K562 (cell line): ENCODE measurements at regions not wholly inside any gene's neighbourhood (a gene's known extent, or its start where the extent isn't known, plus 50 kb on each side); places are given as distances from the start of the nearest gene placed in this dataset.

Experiments
- ARID1B ChIP-seq: fragments of 450-650 bp; IDR thresholded peaks from 2 replicates; pipeline ENCODE4 v1.6.1; 2016; ENCODE audit warnings: antibody characterized with exemption, mild to moderate bottlenecking, inconsistent platforms
- CBX1 ChIP-seq: sonication (generic); IDR thresholded peaks from 2 replicates; pipeline ENCODE4 v1.6.1; 2016; ENCODE audit warnings: antibody characterized with exemption, low read depth, mild to moderate bottlenecking
- NBN ChIP-seq: fragments of 450-650 bp; IDR thresholded peaks from 2 replicates; pipeline ENCODE4 v1.6.1; 2016; ENCODE audit warnings: low read depth, mild to moderate bottlenecking
- SUPT5H ChIP-seq: fragments of 450-650 bp; IDR thresholded peaks from 2 replicates; pipeline ENCODE4 v1.6.1; 2016
- TF ChIP-seq, protein P1 (sequence below): fragments of 250-450 bp; sonication (Bioruptor Pico); IDR thresholded peaks from 2 replicates; pipeline ENCODE4 v1.8.0; 2022; ENCODE audit warnings: inconsistent platforms
- TF ChIP-seq, protein P2 (sequence below), 2 experiments: fragments of 450-650 bp in 1 of 2; sonication (generic) in 1 of 2; formaldehyde crosslinking in 1 of 2; IDR thresholded peaks; 2 replicates each; pipeline versions ENCODE4 v1.7.1 to v1.9.0; 2016 to 2022; ENCODE audit warnings: inconsistent platforms in 1 of 2, mild to moderate bottlenecking in 1 of 2, missing genetic modification reagents in 1 of 2
- TF ChIP-seq, protein P3 (sequence below): sonication (generic); formaldehyde crosslinking; IDR thresholded peaks from 2 replicates; pipeline ENCODE4 v1.8.1; 2023; ENCODE audit warnings: missing genetic modification reagents, mild to moderate bottlenecking, borderline replicate concordance

DNA sequence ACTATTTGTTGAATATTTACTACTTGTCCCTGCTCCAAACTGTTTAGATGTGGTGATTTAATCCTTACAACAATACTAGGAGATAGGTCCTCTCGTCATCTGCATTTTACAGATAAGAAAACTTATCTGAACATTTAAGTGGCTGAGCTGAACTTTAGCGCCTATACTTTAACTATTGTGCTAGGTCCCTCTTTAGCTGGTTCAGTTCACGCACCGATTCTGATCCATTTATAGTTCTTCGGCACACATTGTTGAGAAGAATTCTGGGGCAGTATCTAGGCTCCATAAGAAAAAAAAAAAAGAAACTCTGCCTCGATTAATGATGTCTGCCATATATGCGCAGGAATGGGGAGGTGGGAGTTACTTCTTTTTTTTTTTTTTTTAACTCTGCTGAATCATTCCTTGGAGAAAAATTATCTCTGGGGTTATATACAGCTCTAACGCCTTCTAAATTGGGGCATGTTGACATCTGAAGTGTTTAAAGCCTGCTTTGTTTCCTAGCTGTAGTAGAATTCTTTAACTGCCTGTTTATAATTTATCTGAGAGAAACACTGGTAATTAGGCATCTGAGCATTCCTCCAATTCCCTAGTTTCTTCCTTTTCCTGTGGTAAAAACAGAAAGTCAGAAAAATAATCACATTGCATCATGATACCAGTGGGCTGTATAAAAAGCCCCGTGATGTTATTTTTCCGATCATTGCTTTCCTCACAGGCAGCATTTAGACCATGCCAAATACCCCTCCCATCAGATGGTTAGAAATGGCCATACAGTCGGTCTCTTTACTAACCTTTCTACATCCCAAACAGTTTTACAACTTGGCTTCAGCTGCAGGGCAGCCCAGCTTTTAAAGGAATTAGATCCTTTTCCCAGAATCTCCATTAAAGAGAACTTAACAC is 98.5 kb upstream of the KDM7A start (continued):
- TF ChIP-seq, protein P1, sequence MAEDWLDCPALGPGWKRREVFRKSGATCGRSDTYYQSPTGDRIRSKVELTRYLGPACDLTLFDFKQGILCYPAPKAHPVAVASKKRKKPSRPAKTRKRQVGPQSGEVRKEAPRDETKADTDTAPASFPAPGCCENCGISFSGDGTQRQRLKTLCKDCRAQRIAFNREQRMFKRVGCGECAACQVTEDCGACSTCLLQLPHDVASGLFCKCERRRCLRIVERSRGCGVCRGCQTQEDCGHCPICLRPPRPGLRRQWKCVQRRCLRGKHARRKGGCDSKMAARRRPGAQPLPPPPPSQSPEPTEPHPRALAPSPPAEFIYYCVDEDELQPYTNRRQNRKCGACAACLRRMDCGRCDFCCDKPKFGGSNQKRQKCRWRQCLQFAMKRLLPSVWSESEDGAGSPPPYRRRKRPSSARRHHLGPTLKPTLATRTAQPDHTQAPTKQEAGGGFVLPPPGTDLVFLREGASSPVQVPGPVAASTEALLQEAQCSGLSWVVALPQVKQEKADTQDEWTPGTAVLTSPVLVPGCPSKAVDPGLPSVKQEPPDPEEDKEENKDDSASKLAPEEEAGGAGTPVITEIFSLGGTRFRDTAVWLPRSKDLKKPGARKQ (CRISPR knock-in tag), result no peak
- TF ChIP-seq NBN, result no peak; the same call in 1 of the 2 replicates
- TF ChIP-seq, protein P2, sequence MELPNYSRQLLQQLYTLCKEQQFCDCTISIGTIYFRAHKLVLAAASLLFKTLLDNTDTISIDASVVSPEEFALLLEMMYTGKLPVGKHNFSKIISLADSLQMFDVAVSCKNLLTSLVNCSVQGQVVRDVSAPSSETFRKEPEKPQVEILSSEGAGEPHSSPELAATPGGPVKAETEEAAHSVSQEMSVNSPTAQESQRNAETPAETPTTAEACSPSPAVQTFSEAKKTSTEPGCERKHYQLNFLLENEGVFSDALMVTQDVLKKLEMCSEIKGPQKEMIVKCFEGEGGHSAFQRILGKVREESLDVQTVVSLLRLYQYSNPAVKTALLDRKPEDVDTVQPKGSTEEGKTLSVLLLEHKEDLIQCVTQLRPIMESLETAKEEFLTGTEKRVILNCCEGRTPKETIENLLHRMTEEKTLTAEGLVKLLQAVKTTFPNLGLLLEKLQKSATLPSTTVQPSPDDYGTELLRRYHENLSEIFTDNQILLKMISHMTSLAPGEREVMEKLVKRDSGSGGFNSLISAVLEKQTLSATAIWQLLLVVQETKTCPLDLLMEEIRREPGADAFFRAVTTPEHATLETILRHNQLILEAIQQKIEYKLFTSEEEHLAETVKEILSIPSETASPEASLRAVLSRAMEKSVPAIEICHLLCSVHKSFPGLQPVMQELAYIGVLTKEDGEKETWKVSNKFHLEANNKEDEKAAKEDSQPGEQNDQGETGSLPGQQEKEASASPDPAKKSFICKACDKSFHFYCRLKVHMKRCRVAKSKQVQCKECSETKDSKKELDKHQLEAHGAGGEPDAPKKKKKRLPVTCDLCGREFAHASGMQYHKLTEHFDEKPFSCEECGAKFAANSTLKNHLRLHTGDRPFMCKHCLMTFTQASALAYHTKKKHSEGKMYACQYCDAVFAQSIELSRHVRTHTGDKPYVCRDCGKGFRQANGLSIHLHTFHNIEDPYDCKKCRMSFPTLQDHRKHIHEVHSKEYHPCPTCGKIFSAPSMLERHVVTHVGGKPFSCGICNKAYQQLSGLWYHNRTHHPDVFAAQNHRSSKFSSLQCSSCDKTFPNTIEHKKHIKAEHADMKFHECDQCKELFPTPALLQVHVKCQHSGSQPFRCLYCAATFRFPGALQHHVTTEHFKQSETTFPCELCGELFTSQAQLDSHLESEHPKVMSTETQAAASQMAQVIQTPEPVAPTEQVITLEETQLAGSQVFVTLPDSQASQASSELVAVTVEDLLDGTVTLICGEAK (IDR thresholded peaks at IDR 0.05), result peak; percentile 31; the same call in 1 of the 2 replicates
- TF ChIP-seq, protein P2 (CRISPR knock-in tag; IDR thresholded peaks at IDR 0.05), result no peak
- TF ChIP-seq, protein P3, sequence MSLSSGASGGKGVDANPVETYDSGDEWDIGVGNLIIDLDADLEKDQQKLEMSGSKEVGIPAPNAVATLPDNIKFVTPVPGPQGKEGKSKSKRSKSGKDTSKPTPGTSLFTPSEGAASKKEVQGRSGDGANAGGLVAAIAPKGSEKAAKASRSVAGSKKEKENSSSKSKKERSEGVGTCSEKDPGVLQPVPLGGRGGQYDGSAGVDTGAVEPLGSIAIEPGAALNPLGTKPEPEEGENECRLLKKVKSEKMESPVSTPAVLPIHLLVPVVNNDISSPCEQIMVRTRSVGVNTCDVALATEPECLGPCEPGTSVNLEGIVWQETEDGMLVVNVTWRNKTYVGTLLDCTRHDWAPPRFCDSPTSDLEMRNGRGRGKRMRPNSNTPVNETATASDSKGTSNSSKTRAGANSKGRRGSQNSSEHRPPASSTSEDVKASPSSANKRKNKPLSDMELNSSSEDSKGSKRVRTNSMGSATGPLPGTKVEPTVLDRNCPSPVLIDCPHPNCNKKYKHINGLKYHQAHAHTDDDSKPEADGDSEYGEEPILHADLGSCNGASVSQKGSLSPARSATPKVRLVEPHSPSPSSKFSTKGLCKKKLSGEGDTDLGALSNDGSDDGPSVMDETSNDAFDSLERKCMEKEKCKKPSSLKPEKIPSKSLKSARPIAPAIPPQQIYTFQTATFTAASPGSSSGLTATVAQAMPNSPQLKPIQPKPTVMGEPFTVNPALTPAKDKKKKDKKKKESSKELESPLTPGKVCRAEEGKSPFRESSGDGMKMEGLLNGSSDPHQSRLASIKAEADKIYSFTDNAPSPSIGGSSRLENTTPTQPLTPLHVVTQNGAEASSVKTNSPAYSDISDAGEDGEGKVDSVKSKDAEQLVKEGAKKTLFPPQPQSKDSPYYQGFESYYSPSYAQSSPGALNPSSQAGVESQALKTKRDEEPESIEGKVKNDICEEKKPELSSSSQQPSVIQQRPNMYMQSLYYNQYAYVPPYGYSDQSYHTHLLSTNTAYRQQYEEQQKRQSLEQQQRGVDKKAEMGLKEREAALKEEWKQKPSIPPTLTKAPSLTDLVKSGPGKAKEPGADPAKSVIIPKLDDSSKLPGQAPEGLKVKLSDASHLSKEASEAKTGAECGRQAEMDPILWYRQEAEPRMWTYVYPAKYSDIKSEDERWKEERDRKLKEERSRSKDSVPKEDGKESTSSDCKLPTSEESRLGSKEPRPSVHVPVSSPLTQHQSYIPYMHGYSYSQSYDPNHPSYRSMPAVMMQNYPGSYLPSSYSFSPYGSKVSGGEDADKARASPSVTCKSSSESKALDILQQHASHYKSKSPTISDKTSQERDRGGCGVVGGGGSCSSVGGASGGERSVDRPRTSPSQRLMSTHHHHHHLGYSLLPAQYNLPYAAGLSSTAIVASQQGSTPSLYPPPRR (CRISPR knock-in tag), result no peak
- TF ChIP-seq SUPT5H, result no peak
- no peak for TF ChIP-seq CBX1
- peak; percentile 94 for TF ChIP-seq ARID1B
